Endothelial cell of umbilical vein (primary cell): ENCODE measurements at regions not wholly inside any gene's neighbourhood (a gene's known extent, or its start where the extent isn't known, plus 50 kb on each side); places are given as distances from the start of the nearest gene placed in this dataset.

Experiments used
- CTCF ChIP-seq, 2 donors: IDR thresholded peaks; 1 replicate in 1 of 2; 2 replicates in 1 of 2; pipeline ENCODE4 v1.5.1; 2011; ENCODE audit warnings: low read length in 2 of 2, mild to moderate bottlenecking in 2 of 2, moderate library complexity in 2 of 2, control low read depth in 1 of 2, inconsistent platforms in 1 of 2, low read depth in 1 of 2; ENCODE audit not compliant: insufficient read depth in 1 of 2; ENCODE audit errors: extremely low read depth in 1 of 2
- EZH2 ChIP-seq: IDR thresholded peaks from 2 replicates; pipeline ENCODE4 v1.6.1; 2012; ENCODE audit warnings: borderline replicate concordance, low read depth, mild to moderate bottlenecking, moderate library complexity, low read length, inconsistent platforms; ENCODE audit not compliant: severe bottlenecking
- MAX ChIP-seq: IDR thresholded peaks from 2 replicates; pipeline ENCODE4 v1.6.1; 2011; ENCODE audit not compliant: insufficient read depth, insufficient read length
- MYC ChIP-seq: IDR thresholded peaks from one replicate; pipeline ENCODE4 v1.6.1; 2011; ENCODE audit warnings: mild to moderate bottlenecking, low read depth, low read length
- POLR2A ChIP-seq: IDR thresholded peaks from 2 replicates; pipeline ENCODE4 v1.6.1; 2012; ENCODE audit warnings: low read depth, mild to moderate bottlenecking, control low read depth, low read length

- TF ChIP-seq CTCF (IDR thresholded peaks at IDR 0.05; ENCODE audit: extremely low read depth in 1 of 2, insufficient read depth in 1 of 2, low read depth in 1 of 2, low read length in 2 of 2) (no peak), MAX (no peak), EZH2 (no peak), POLR2A (no peak), MYC (no peak)
Observed at GRCh38 chr19:31962561-31962996, 382.8 kb upstream of the ZNF507 start.
